ENCODE measurements at regions not wholly inside any gene's neighbourhood (a gene's known extent, or its start where the extent isn't known, plus 50 kb on each side); places are given as distances from the start of the nearest gene placed in this dataset.

DNA sequence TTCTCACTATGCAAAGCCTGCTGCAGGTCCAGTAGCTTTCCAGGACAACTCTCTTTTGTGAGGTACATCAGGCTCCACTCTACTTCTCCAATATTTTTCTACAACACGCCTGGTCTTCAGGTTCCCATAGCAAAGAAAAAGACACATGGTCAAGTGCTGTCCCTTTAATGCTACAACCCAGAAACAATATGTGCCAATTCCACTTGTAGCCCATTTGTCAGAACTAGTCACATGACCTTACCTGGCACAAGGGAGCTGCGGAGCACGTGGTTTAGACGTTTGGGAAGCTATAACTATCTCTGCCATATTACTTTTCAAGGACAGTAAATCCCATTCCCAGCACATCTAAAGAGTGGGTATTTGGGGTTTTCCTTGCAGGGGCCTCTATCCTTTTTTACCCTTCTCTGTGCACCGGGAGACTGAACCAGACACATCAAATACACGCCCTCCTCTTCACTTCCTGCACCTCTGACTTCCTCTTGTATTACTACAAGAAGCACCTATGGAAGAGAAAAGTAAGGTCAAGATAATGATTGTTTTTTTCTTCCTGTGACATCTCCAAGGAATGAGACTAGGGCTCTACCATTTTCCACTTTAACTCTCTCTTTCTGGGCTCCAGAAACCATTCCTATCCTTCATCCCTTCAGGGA, 237.6 kb downstream of the ETS1 start:
- no peak for TF ChIP-seq Cebpa-rat (IDR thresholded peaks at IDR 0.05)
- no peak overlapping the region for H3K4me2 ChIP-seq
- no peaks in the 10 kb centered on the region for H3K36me3 ChIP-seq
- no peaks in the 10 kb centered on the region for H3K27me3 ChIP-seq
- H3K9ac ChIP-seq, result no peak overlapping the region
- no peaks in the 10 kb centered on the region for H4K20me1 ChIP-seq
- no peak overlapping the region for H3K27ac ChIP-seq
- H3K4me1 ChIP-seq, result no peaks in the 10 kb centered on the region
- no peaks in the 10 kb centered on the region for H3K9me3 ChIP-seq (replicated peaks in 1 of 11)
- no peak overlapping the region for H3K4me3 ChIP-seq

GRCh38 chr11:128346804-128347203, 240.6 kb downstream of the ETS1 start:
- H3K27me3 ChIP-seq, result no peaks in the 10 kb centered on the region
- no peak for TF ChIP-seq Cebpa-rat (IDR thresholded peaks at IDR 0.05)
- H3K4me2 ChIP-seq, result no peak overlapping the region
- no peak overlapping the region for H3K9ac ChIP-seq
- H3K9me3 ChIP-seq (replicated peaks in 1 of 11), result no peaks in the 10 kb centered on the region
- no peak overlapping the region for H3K4me3 ChIP-seq
- no peaks in the 10 kb centered on the region for H4K20me1 ChIP-seq
- H3K27ac ChIP-seq, result no peak overlapping the region
- no peaks in the 10 kb centered on the region for H3K36me3 ChIP-seq
- H3K4me1 ChIP-seq, result peaks cover 22 to 27% (median 24%) of the 10 kb centered on the region in 10 experiments

DNA sequence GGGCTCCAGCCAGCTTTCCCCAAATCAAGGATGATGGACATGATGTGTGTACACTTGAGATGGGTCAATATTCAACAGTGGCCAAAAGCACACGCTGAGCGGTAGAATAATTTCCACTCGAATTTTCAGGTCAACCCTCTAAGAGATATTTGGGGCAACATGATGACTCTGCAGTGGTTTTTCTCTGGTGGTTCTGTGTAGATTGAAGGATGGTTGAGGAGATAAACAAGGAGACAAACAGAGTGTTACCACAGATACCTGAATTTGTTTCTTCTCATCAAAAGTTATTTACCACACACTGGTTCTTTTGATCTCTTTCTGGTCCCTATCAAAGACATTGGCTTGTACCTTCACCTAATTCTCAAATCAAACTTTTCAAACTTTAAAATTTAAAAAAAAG, 242.0 kb downstream of the ETS1 start:
- Histone ChIP-seq H3K27ac (no peak overlapping the region), H3K4me1 (peaks cover 32 to 39% (median 36%) of the 10 kb centered on the region in 10 experiments), H3K4me3 (no peak overlapping the region), H3K36me3 (no peaks in the 10 kb centered on the region), H3K9me3 (replicated peaks in 1 of 11) (no peaks in the 10 kb centered on the region), H4K20me1 (no peaks in the 10 kb centered on the region), H3K4me2 (no peak overlapping the region), H3K27me3 (no peaks in the 10 kb centered on the region), H3K9ac (no peak overlapping the region)
- TF ChIP-seq Cebpa-rat (IDR thresholded peaks at IDR 0.05), result no peak

GRCh38 chr11:128343870-128344269, 243.5 kb downstream of the ETS1 start:
- peak overlapping the region in 7 of 11 experiments; percentile 51 to 85 (median 75); a peak in 10 of 22 replicates for H3K27ac ChIP-seq
- H3K9me3 ChIP-seq (replicated peaks in 1 of 11), result no peaks in the 10 kb centered on the region
- no peaks in the 10 kb centered on the region for H4K20me1 ChIP-seq
- H3K4me1 ChIP-seq, result peaks cover 32 to 39% (median 36%) of the 10 kb centered on the region in 10 experiments
- no peak overlapping the region; a peak in 2 of 22 replicates for H3K9ac ChIP-seq
- peak overlapping the region in 9 of 11 experiments; percentile 59 to 86 (median 75); a peak in 15 of 22 replicates for H3K4me2 ChIP-seq
- H3K4me3 ChIP-seq, result no peak overlapping the region
- H3K36me3 ChIP-seq, result no peaks in the 10 kb centered on the region
- no peaks in the 10 kb centered on the region for H3K27me3 ChIP-seq
- TF ChIP-seq Cebpa-rat (IDR thresholded peaks at IDR 0.05), result no peak

- Histone ChIP-seq H3K9ac (peak overlapping the region in 9 of 11 experiments; percentile 6 to 65 (median 57); a peak in 17 of 22 replicates), H3K27me3 (no peaks in the 10 kb centered on the region), H3K4me1 (peaks cover 32 to 39% (median 36%) of the 10 kb centered on the region in 10 experiments), H3K4me2 (peak overlapping the region; percentile 59 to 86 (median 74)), H4K20me1 (no peaks in the 10 kb centered on the region), H3K27ac (peak overlapping the region; percentile 27 to 85 (median 67); a peak in 21 of 22 replicates), H3K36me3 (no peaks in the 10 kb centered on the region), H3K4me3 (no peak overlapping the region), H3K9me3 (replicated peaks in 1 of 11) (no peaks in the 10 kb centered on the region)
- no peak for TF ChIP-seq Cebpa-rat (IDR thresholded peaks at IDR 0.05)
These were observed 244.2 kb downstream of the ETS1 start for GRCh38 chr11:128343135-128343514.

- Histone ChIP-seq H3K4me1 (peaks cover 32 to 39% (median 36%) of the 10 kb centered on the region in 10 experiments), H3K9me3 (replicated peaks in 1 of 11) (no peaks in the 10 kb centered on the region), H3K4me2 (peak overlapping the region; percentile 59 to 86 (median 74)), H3K27me3 (no peaks in the 10 kb centered on the region), H3K36me3 (no peaks in the 10 kb centered on the region), H4K20me1 (no peaks in the 10 kb centered on the region), H3K9ac (peak overlapping the region in 9 of 11 experiments; percentile 10 to 67 (median 57); a peak in 17 of 22 replicates), H3K4me3 (no peak overlapping the region), H3K27ac (peak overlapping the region; percentile 27 to 85 (median 67); a peak in 20 of 22 replicates)
- no peak for TF ChIP-seq Cebpa-rat (IDR thresholded peaks at IDR 0.05)
These were observed 244.7 kb downstream of the ETS1 start for GRCh38 chr11:128342511-128343134.

DNA sequence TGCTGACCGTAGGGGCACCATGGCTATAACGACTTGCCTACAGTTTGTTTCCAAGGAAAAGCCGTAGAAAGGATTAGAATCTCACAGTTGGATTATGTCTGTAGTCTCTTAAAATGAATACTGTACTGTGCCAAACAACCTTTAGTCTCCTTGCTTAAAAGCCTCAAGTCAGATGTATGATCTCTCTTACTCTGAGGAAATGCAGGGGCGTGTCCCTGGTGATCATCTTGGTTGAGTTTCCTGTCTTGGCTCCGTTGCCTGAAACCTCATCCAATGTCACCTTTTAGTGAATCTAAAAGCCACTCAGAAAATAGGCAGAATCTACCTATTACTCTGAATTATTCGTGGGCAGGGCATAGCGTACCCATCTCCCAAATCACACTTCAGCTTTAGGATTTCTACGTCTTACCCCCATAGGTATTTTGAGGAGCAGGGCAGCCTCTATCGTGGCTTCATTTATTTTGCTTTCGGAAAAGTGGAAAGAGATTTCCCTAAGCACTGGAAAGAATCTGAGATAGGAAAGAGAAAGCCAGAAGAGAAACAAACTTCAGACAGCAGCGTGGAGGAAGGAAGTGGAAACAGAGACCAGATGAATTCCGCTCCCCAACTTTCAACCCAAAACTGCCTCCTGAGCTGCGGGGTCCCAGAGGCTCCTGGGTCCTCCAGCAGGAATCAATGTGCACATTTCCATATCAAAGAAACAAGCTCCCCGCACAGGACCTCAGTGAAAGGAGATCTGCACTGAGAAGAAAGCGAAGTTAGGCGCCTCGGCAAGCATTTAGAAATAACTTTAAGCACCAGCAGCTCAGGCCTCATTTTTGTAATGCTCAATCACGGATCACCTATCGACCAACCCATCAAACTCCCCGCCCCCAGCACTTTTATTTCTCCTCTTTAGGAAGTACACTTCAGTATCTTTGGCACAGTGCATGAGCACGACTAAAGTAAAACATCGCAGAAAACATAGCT, 245.8 kb downstream of the ETS1 start:
- Histone ChIP-seq H3K4me2 (peak overlapping the region; percentile 59 to 86 (median 74)), H3K9ac (peak overlapping the region in 8 of 11 experiments; percentile 10 to 67 (median 59); a peak in 14 of 22 replicates), H3K27me3 (no peaks in the 10 kb centered on the region), H3K4me1 (peaks cover 32 to 39% (median 36%) of the 10 kb centered on the region in 10 experiments), H3K4me3 (no peak overlapping the region), H3K36me3 (no peaks in the 10 kb centered on the region), H3K9me3 (replicated peaks in 1 of 11) (no peaks in the 10 kb centered on the region), H3K27ac (peak overlapping the region in 10 of 11 experiments; percentile 49 to 85 (median 68); a peak in 19 of 22 replicates), H4K20me1 (no peaks in the 10 kb centered on the region)
- TF ChIP-seq Cebpa-rat (IDR thresholded peaks at IDR 0.05), result no peak

DNA sequence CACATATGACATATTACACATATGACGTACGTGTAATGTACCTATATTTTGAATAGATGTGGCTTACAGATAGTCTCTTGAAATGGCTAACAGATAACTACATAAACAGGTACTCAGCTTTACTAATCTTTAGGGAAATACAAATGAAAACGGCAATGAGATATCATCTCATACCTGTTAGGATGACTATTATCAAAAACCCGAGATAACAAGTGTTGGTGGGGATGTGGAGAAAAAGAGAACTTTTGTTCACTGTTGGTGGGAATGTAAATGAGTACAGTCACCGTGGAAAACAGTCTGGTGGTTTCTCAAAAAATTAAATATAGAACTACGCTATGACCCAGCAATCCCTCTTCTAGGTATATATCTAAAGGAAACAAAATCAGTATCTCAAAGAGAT, 247.6 kb downstream of the ETS1 start:
- no peaks in the 10 kb centered on the region for H4K20me1 ChIP-seq
- no peaks in the 10 kb centered on the region for H3K27me3 ChIP-seq
- no peaks in the 10 kb centered on the region for H3K36me3 ChIP-seq
- no peak overlapping the region for H3K4me3 ChIP-seq
- no peaks in the 10 kb centered on the region for H3K9me3 ChIP-seq (replicated peaks in 1 of 11)
- no peak overlapping the region for H3K4me2 ChIP-seq
- no peak overlapping the region for H3K9ac ChIP-seq
- H3K27ac ChIP-seq, result no peak overlapping the region
- no peak for TF ChIP-seq Cebpa-rat (IDR thresholded peaks at IDR 0.05)
- H3K4me1 ChIP-seq, result peaks cover 32 to 39% (median 37%) of the 10 kb centered on the region in 10 experiments

DNA sequence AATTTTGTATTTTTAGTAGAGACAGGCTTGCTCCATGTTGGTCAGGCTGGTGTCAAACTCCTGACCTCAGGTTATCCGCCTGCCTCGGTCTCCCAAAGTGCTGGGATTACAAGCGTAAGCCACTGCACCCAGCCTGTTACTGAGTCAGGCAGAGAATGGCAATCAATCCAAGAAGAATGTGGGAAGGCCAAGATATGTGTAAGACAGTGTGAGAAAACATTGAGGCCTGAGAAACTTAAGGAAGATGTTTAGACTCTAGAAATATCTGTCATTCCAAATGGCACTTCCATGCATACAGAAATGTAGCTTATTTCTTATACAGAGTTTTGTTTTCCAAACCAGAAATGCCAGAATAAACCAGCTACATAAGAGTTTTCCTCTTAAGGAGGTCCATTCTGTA, 248.5 kb downstream of the ETS1 start:
- no peak overlapping the region for H3K4me3 ChIP-seq
- no peaks in the 10 kb centered on the region for H3K36me3 ChIP-seq
- TF ChIP-seq Cebpa-rat (IDR thresholded peaks at IDR 0.05), result no peak
- no peak overlapping the region for H3K4me2 ChIP-seq
- H3K9ac ChIP-seq, result no peak overlapping the region
- peaks cover 28 to 45% (median 33%) of the 10 kb centered on the region in 10 experiments for H3K4me1 ChIP-seq
- H4K20me1 ChIP-seq, result no peaks in the 10 kb centered on the region
- no peaks in the 10 kb centered on the region for H3K27me3 ChIP-seq
- no peaks in the 10 kb centered on the region for H3K9me3 ChIP-seq (replicated peaks in 1 of 11)
- no peak overlapping the region for H3K27ac ChIP-seq
